NT2/D1 (cell line): ENCODE measurements at regions not wholly inside any gene's neighbourhood (a gene's known extent, or its start where the extent isn't known, plus 50 kb on each side); places are given as distances from the start of the nearest gene placed in this dataset.

Source experiments
- SUZ12 ChIP-seq: IDR thresholded peaks from 2 replicates; pipeline ENCODE4 v1.6.1; 2011; ENCODE audit not compliant: insufficient read length, insufficient read depth; ENCODE audit errors: extremely low read depth
- YY1 ChIP-seq: IDR thresholded peaks from 2 replicates; pipeline ENCODE4 v1.6.1; 2011; ENCODE audit not compliant: insufficient read length, insufficient read depth
- ZNF274 ChIP-seq: IDR thresholded peaks from 2 replicates; pipeline ENCODE4 v1.6.1; 2011; ENCODE audit warnings: mild to moderate bottlenecking, low read depth, low read length

DNA sequence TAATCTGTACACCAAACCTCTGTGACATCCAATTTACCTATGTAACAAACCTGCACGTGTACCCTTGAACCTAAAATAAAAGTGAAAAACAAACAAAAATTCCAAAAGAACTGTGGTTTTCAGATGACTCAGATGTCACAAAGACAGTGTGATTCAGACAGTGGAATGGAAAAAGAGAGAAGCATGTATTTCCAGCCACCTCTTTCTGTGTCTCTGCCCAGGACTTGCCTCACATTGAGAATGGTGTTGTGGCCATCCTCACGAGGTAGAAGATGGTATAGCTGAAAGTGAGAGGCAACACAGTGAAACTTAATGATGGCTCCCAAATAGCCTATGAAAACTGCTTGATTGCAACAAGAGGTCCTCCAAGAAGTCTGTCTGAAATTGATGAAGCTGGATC lies 78.0 kb downstream of the ARL5B start:
- TF ChIP-seq YY1 (no peak), ZNF274 (no peak), SUZ12 (no peak)
